G401.6 (cell line): ENCODE measurements at regions not wholly inside any gene's neighbourhood (a gene's known extent, or its start where the extent isn't known, plus 50 kb on each side); places are given as distances from the start of the nearest gene placed in this dataset.

Experiments used
- FAIRE-seq: peaks from 2 replicates; lab custom pipeline; 2012; peaks lifted over from hg19 to GRCh38; lab: Jason Lieb, UNC

- FAIRE-seq: no peak
Observed at GRCh38 chr3:77868725-77869124, 828.8 kb downstream of the ROBO2 start.

DNA sequence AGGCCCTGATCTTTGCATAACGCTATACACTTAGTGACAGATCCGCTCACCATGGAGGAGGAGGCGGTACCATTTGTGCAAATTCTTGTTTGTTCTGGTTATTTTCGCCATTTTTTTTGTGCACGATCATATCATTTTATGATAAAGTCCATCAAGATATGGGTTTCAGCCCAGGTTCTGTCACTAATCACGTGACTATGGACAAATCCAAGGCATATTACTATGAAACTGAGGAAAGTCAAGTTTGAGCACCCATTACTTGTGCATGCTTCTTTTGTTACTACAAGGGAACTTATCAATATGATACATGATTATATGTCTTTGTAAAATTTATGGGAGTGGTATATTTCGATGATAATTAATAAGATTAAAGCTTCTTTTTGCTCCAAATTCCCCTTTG lies 829.5 kb downstream of the ROBO2 start:
- FAIRE-seq: no peak

DNA sequence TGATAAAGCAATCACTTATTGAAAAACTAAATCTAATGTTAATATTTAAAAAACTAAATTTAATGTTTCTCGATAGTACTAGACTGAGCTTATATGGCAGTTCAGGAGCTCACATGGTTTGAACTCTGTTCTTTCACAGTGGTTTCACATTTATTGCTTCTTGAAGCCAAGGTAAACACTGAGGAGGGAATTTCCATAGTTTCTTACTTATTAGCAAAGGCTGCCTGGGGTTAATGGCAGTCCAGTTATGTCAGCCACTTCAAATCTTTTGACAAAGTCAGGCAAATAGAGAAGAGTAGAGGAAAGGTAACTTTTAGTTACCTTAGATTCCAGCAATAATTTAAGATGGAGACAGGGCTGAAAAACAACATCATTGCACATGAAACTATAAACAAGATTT lies 831.5 kb downstream of the ROBO2 start:
- FAIRE-seq: no peak

GRCh38 chr3:77873598-77873997 lies 833.7 kb downstream of the ROBO2 start:
- FAIRE-seq: no peak

DNA sequence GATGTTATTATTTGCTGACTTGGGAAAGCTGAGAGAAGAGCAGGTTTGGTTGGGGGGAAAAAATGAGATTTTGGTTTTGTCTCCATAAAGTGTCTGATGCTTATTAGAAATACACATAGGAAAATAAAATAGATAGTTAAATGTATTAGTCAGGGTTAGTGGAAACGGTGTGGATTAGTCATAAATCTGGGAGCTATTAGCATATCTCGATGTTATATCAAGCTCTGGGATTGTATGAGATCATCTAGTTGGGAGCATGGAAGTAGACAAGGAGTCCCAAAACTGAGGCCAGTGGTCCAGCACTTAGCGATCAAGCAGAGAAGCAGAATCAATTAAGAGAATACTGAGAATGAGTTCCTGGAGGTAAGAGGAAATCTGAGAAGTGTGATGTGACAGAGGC lies 845.5 kb downstream of the ROBO2 start:
- FAIRE-seq: no peak

DNA sequence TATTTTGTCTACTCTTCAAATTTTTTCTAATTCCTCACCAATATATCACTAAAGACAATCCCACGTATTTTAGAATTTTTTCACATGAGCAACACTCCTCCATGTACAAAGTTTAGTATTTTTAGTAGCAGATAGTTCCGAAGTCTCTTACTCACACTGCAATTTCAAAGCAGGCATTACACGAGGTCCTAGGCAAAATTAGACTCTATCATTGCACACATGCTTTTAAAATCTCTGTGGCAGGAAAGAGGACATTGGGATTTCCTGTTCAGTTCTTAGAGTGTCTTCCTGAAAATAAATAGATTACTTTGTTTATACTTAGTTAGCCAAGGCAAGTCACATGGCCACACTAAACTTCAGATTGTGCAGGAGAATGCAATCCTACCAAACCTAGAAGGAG lies 847.7 kb downstream of the ROBO2 start:
- FAIRE-seq: no peak

DNA sequence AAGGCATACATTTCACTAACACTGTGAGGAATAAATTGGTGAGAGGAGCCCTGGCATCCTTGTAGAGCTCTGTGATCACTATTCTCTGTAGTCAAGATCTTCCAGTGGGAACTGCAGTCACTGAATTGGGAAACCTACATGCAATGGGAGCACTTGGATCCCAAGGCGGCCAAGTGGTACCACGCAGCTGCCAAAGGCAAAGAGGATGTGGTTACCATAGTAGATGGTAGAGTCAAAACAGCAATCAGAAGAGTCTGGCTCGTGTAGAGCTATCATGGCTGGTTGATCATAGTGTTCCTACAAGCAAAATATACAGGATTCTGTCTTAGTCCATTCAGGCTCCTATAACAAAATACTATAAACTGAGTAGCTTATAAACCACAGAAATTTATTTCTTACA lies 849.7 kb downstream of the ROBO2 start:
- FAIRE-seq: no peak

GRCh38 chr3:77898621-77899020 lies 858.7 kb downstream of the ROBO2 start:
- FAIRE-seq: no peak

- no peak for FAIRE-seq
Observed at GRCh38 chr3:77902675-77903074, 862.8 kb downstream of the ROBO2 start.

DNA sequence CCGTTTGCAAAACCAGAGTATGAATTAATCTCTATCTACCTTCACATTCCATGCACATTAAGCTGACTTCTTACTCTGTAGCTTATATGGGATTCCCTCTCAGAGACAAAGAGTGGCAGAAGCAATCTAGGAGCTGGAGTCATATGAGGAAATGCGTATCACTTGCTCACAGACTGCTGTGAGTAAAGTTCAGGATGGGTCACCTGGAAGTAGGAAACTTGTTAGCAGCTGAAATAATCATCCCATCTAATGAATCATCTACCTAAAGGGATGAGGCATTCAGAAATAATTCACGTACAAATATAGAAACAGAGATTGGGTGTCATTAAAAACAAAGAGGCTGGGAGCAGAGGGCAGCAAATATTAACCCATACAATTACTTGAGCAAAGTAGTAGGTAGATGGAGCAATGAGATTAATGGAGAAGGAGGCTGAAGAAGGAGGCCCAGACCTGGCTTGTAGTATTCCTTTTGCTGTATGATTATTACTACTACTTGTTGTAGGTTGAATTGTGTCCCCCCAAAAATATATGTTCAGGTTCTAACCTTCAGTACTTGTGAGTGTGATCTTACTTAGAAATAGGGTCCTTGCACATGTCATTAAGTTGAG lies 866.3 kb downstream of the ROBO2 start:
- FAIRE-seq: no peak

DNA sequence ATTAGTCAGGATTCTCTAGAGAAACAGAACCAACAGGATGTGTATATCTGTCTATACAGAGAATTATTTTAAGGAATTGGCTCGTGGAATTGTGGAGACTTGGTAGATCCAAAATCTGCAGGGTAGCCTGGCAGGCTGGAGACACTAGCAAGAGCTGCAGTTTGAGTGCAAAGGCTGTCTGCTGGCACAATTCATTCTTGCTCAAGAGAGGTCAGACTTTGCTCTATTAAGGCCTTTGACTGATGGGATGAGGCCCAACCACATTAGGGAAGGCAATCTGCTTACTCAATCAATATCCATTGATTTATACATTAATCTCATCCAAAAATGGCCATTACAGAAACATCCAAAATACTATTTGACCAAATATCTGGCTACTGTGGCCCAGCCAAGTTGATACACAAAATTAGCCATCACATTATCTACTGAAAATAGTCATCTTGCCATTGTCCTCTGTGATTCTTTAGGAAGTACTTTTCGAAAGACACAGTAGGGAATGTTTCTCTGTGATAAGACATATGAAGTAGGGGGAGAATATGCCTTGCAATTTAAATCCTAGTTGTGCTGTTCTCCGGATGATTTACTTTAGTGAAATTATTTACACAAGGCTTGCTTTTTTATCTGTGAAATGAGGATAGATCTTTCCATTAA lies 873.8 kb downstream of the ROBO2 start:
- FAIRE-seq: no peak

DNA sequence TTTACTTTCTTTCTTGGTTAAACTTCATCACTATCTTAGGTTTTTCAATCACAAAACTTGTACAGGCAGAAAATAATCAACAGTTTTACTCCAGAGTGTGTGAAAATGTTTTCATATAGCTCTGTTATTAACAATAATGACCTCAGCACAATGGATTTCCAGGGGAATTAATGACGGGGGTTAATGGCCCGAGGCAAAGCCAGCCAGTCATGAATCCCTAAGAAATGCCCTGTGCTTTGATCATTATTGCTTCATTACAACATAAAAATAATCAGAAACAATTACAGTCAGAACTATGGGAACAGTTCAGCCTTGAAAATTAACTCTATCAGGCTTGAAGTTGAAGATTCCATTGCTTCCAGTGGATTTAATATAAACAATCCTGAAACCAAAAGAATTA lies 875.4 kb downstream of the ROBO2 start:
- FAIRE-seq: no peak

- no peak for FAIRE-seq
Observed at GRCh38 chr3:77917225-77917624, 877.3 kb downstream of the ROBO2 start.

GRCh38 chr3:77919244-77919643 lies 879.3 kb downstream of the ROBO2 start:
- no peak for FAIRE-seq

DNA sequence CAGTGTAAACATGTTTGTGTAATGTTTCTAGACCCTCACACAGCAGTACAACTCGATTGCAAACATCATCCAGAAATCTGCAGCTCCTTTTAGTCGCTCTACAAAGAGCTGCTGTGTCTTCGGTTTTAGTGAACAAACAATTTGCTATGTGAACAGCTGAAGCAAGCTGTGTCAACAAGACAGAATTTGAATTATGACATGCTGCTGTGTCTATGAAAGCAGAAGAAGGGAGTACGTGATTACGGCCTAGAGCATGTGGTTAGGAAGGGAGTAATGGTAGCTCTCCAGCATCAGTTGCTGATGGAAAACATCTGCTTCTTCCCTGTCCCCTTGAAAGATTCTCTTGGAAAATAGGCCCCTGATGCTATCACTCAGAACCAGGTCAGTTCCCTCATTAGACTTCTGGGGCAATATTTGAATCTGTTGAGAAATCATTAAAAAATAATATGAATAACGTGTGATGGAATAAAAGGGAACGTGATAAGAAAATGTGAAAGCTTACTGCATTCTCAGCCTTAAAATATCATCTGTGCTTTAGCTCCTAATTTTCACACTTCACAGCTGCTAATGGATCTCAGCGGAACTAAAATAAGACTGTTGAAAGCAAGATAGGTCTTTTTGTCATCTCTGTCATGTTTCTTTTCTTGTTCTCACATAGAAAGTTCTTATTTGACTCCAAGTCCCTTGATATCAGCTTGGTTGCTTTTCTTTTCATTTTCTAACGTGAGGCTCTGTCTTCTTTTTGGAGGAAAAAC lies 891.5 kb downstream of the ROBO2 start:
- no peak for FAIRE-seq

- FAIRE-seq: no peak
Observed at GRCh38 chr3:77932926-77933325, 893.0 kb downstream of the ROBO2 start.

GRCh38 chr3:77933926-77934325 lies 894.0 kb downstream of the ROBO2 start:
- no peak for FAIRE-seq

- FAIRE-seq: no peak
Observed at GRCh38 chr3:77935418-77935817, 895.5 kb downstream of the ROBO2 start.

DNA sequence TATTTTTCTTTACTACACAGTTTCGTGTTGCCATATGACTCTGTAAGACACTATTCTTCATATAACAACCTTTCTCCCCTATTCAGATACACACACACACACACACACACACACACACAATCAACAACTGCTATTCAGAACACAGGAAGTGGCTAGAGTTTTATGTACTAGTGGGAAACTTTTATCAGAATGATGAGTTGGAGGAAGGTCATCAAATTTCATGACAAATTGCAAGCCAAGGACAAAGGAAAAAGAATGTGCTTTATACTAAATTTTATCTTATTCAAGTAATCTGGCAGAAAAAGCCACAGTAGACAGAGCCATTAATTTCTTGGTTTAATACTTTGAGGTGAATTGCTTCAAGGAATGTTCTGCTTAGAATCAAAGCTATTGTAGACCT lies 899.8 kb downstream of the ROBO2 start:
- FAIRE-seq: no peak

DNA sequence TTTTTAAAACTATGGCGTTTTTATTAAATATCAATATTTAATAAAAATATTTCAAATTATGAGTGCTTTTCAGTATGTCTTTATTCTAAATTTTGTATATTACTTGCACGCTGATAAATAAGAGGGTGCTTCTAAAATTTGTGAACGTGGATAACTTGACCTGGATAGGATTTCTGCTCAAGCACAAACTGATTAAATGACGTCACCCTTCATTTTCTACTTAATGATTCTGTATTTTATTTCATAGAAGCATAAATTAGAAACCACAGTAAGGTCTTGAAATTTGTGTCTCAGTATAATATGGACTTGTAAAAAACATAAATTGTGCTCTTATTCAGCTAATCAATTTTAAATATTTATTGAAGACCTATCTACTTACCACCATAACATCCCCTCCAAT lies 903.7 kb downstream of the ROBO2 start:
- no peak for FAIRE-seq

GRCh38 chr3:77945320-77945719 lies 905.4 kb downstream of the ROBO2 start:
- FAIRE-seq: no peak

DNA sequence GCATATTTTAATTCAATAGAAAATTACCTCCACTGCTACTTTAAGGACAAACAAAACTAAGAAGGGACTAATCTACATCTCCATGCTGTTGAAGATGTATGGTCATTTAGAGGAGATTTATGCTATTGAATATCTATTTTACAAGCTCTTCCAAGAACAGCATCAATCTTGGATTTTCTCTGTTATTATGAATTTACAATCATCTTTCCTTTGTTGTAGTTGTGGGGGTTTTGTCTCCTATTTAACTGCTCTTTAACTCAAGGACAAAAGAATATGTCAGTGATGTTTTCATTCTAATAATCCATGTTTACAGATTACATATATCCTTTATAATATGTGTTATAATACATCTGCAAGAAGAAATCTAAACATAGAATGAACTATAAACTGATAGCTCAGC lies 907.8 kb downstream of the ROBO2 start:
- no peak for FAIRE-seq

DNA sequence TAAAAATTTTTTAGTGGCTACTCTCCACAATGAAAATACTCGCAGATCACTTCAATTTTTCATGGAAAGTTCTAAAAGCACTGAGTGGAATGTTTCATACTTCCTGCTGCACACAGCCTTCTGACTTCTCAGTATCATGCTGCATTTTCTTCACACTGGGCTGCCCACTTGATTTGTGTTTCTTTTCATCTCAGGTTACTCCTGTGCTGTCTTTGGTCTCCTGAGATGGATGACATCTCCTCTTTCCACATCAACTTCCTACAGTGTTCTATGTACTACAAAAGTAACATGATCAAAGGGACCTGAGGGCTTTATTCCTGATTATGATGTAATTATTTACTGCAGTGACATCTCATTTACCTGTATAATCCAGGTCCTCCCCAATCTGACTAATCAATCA lies 927.7 kb downstream of the ROBO2 start:
- FAIRE-seq: no peak

DNA sequence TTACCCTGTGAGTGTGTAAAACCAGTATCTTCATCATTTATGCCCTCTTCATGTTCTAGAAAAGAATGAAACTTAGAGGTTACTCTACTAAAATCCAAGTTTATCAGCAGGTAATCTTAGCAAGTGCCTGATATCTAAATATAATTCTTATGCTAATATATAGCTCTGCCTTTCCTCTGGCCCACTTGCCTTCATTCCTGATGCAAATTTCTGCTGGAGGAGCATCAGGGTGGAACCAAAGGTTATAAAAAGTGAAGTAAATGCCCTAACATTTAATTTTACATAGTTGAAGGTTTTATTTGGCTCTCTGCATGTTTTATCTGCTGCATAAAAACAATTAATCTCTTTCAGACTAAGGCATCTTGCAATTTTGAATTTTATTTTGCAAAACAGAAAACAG lies 936.2 kb downstream of the ROBO2 start:
- FAIRE-seq: no peak
